ENCODE measurements at regions not wholly inside any gene's neighbourhood (a gene's known extent, or its start where the extent isn't known, plus 50 kb on each side); places are given as distances from the start of the nearest gene placed in this dataset.

- no peak overlapping the region for H3K27ac ChIP-seq (ENCODE audit: low read length in 2 of 2)
- no peaks in the 10 kb centered on the region for H3K9me3 Mint-ChIP-seq (ENCODE audit: insufficient read depth)
- H3K4me1 Mint-ChIP-seq = no peaks in the 10 kb centered on the region
- no peak overlapping the region for H3K4me2 ChIP-seq (replicated peaks; ENCODE audit: low read depth, low read length, poor library complexity, severe bottlenecking)
- ChIA-PET POLR2A (no interaction called here), CTCF (interaction anchor here (0.7 kb wide), 1 partner anchor 21 kb away, joined by 3 read pairs; no protein-coding TSS in a partner anchor)
- H3K4me1 ChIP-seq (ENCODE audit: control insufficient read depth in 2 of 2, insufficient read depth in 2 of 2, low read length in 2 of 2) = no peaks in the 10 kb centered on the region
- no peaks in the 10 kb centered on the region for H3K36me3 ChIP-seq (replicated peaks in 1 of 2; ENCODE audit: control extremely low read depth in 1 of 2, control insufficient read depth in 1 of 2, extremely low read depth in 1 of 2, insufficient read depth in 2 of 2, low read length in 1 of 2)
- WGBS (ENCODE audit: insufficient coverage) = no CpG with 5 or more reads among the region's 1 CpG
- no peak overlapping the region for H3K27ac Mint-ChIP-seq
- DNase-seq (no peak), ATAC-seq (ENCODE audit: low read depth) (no peak)
- TF ChIP-seq CTCF (IDR thresholded peaks at IDR 0.05) (no peak), EZH2 (IDR thresholded peaks at IDR 0.05; ENCODE audit: borderline replicate concordance, insufficient read depth, low read depth, low read length, poor library complexity, severe bottlenecking) (no peak)
- no peak overlapping the region for H2AFZ ChIP-seq (ENCODE audit: insufficient read depth, low read depth, low read length, poor library complexity, severe bottlenecking)
- no peak overlapping the region for H3K9ac ChIP-seq (ENCODE audit: low read length)
- no peaks in the 10 kb centered on the region for H4K20me1 ChIP-seq (ENCODE audit: control insufficient read depth, insufficient read depth, low read length, poor library complexity, severe bottlenecking)
- no peaks in the 10 kb centered on the region for H3K79me2 ChIP-seq (ENCODE audit: control insufficient read depth, insufficient read depth, low read length)
- intact Hi-C loops (cut with micrococcal nuclease) = no loop called here
- peaks cover 30% of the 10 kb centered on the region for H3K27me3 Mint-ChIP-seq
- no peaks in the 10 kb centered on the region for H3K9me3 ChIP-seq (ENCODE audit: control extremely low read depth in 1 of 3, control insufficient read depth in 2 of 3, insufficient read depth in 1 of 3, low read length in 2 of 3)
- no peak overlapping the region for H3K4me3 ChIP-seq (ENCODE audit: control extremely low read depth in 1 of 5, extremely low read depth in 1 of 5, insufficient read depth in 1 of 5, low read depth in 2 of 5, low read length in 4 of 5)
- no peak overlapping the region for H3K4me3 Mint-ChIP-seq
- H3K27me3 ChIP-seq (replicated peaks in 1 of 4; ENCODE audit: control extremely low read depth in 1 of 4, control insufficient read depth in 3 of 4, insufficient read depth in 4 of 4, low read length in 3 of 4) = no peaks in the 10 kb centered on the region
Observed at GRCh38 chr12:97005174-97005573, 98.1 kb downstream of the NEDD1 start.

- H3K27me3 Mint-ChIP-seq = peaks cover 28% of the 10 kb centered on the region
- no peaks in the 10 kb centered on the region for H4K20me1 ChIP-seq (ENCODE audit: control insufficient read depth, insufficient read depth, low read length, poor library complexity, severe bottlenecking)
- 97% methylated on average over 3 of the region's 3 CpGs for WGBS (ENCODE audit: insufficient coverage)
- no peaks in the 10 kb centered on the region for H3K4me1 ChIP-seq (ENCODE audit: control insufficient read depth in 2 of 2, insufficient read depth in 2 of 2, low read length in 2 of 2)
- no peaks in the 10 kb centered on the region for H3K4me1 Mint-ChIP-seq
- intact Hi-C loops (cut with micrococcal nuclease) = no loop called here
- H3K79me2 ChIP-seq (ENCODE audit: control insufficient read depth, insufficient read depth, low read length) = no peaks in the 10 kb centered on the region
- no peaks in the 10 kb centered on the region for H3K27me3 ChIP-seq (replicated peaks in 1 of 4; ENCODE audit: control extremely low read depth in 1 of 4, control insufficient read depth in 3 of 4, insufficient read depth in 4 of 4, low read length in 3 of 4)
- H3K4me3 ChIP-seq (ENCODE audit: control extremely low read depth in 1 of 5, extremely low read depth in 1 of 5, insufficient read depth in 1 of 5, low read depth in 2 of 5, low read length in 4 of 5) = no peak overlapping the region
- H3K4me3 Mint-ChIP-seq = no peak overlapping the region
- ChIA-PET CTCF (no interaction called here), POLR2A (no interaction called here)
- no peak for DNase-seq
- H3K9me3 ChIP-seq (ENCODE audit: control extremely low read depth in 1 of 3, control insufficient read depth in 2 of 3, insufficient read depth in 1 of 3, low read length in 2 of 3) = no peaks in the 10 kb centered on the region
- H3K27ac Mint-ChIP-seq = no peak overlapping the region
- no peak for TF ChIP-seq EZH2 (IDR thresholded peaks at IDR 0.05; ENCODE audit: borderline replicate concordance, insufficient read depth, low read depth, low read length, poor library complexity, severe bottlenecking)
- TF ChIP-seq CTCF (IDR thresholded peaks at IDR 0.05) = no peak
- no peaks in the 10 kb centered on the region for H3K9me3 Mint-ChIP-seq (ENCODE audit: insufficient read depth)
- H3K9ac ChIP-seq (ENCODE audit: low read length) = no peak overlapping the region
- H3K27ac ChIP-seq (ENCODE audit: low read length in 2 of 2) = no peak overlapping the region
- no peak for ATAC-seq (ENCODE audit: low read depth)
- no peaks in the 10 kb centered on the region for H3K36me3 ChIP-seq (replicated peaks in 1 of 2; ENCODE audit: control extremely low read depth in 1 of 2, control insufficient read depth in 1 of 2, extremely low read depth in 1 of 2, insufficient read depth in 2 of 2, low read length in 1 of 2)
- no peak overlapping the region for H2AFZ ChIP-seq (ENCODE audit: insufficient read depth, low read depth, low read length, poor library complexity, severe bottlenecking)
- no peak overlapping the region for H3K4me2 ChIP-seq (replicated peaks; ENCODE audit: low read depth, low read length, poor library complexity, severe bottlenecking)
Observed at GRCh38 chr12:97005646-97006045, 98.6 kb downstream of the NEDD1 start.

All from B cell (primary cell).